Panc1 (cell line): ENCODE measurements at regions not wholly inside any gene's neighbourhood (a gene's known extent, or its start where the extent isn't known, plus 50 kb on each side); places are given as distances from the start of the nearest gene placed in this dataset.

Experiments
- ATAC-seq: fragments of 200-7000 bp; cut with Tn5 transposase; 2 replicates; pipeline ENCODE4 v1.9.1; 2020; ENCODE audit warnings: mild to moderate bottlenecking, moderate library complexity
- BruUV-seq: library from RNA; stranded (reverse); fragments of 400-500 nt; replicated peaks from 2 replicates; lab custom pipeline; 2021; lab: Mats Ljungman, UMichigan
- CTCF ChIA-PET: fragments of 300-600 bp; sonication (Branson Sonifier 250); formaldehyde crosslinking; loops from one replicate; lab custom pipeline; 2022; ENCODE audit warnings: antibody characterized with exemption; lab: Charles Lee
- POLR2A ChIA-PET: fragments of 300-600 bp; sonication (Branson Sonifier 250); formaldehyde crosslinking; loops from one replicate; lab custom pipeline; 2022; ENCODE audit warnings: antibody characterized with exemption; lab: Charles Lee
- DNase-seq: peaks from one replicate; pipeline ENCODE4 v3.0.0-alpha.2; 2010; ENCODE audit warnings: low read depth, low spot score
- H3K27ac ChIP-seq: 2 replicates; pipeline ENCODE4 v1.5.1; 2011; ENCODE audit warnings: mild to moderate bottlenecking, low read length, inconsistent platforms
- H3K27me3 ChIP-seq: fragments of 200-500 bp; sonication (Bioruptor generic); 2 replicates; pipeline ENCODE4 v1.6.0; 2014; ENCODE audit warnings: low read length, inconsistent platforms; ENCODE audit not compliant: control insufficient read depth, insufficient read depth
- H3K36me3 ChIP-seq: fragments of 200-500 bp; sonication (Bioruptor generic); 2 replicates; pipeline ENCODE4 v1.5.1; 2014; ENCODE audit warnings: inconsistent platforms, mild to moderate bottlenecking, low read length, moderate library complexity; ENCODE audit not compliant: control insufficient read depth, insufficient read depth
- H3K4me1 ChIP-seq: 2 replicates; pipeline ENCODE4 v1.5.1; 2011; ENCODE audit warnings: inconsistent platforms, mild to moderate bottlenecking, low read length, moderate library complexity; ENCODE audit not compliant: control insufficient read depth, insufficient read depth
- H3K4me3 ChIP-seq, 2 experiments: 2 replicates each; pipeline ENCODE4 v1.5.1; 2011 to 2012; ENCODE audit warnings: low read depth in 2 of 2, low read length in 2 of 2, mild to moderate bottlenecking in 2 of 2, inconsistent platforms in 1 of 2, moderate library complexity in 1 of 2
- H3K9me3 ChIP-seq: fragments of 200-500 bp; sonication (Bioruptor generic); 2 replicates; pipeline ENCODE4 v1.5.1; 2014; ENCODE audit warnings: low read depth, mild to moderate bottlenecking, inconsistent platforms, low read length, moderate library complexity; ENCODE audit not compliant: control insufficient read depth, insufficient read depth
- CTCF ChIP-seq: fragments of 450-650 bp; IDR thresholded peaks from 2 replicates; pipeline ENCODE4 v1.5.1; 2017; ENCODE audit warnings: mild to moderate bottlenecking
- POLR2AphosphoS5 ChIP-seq: IDR thresholded peaks from 2 replicates; pipeline ENCODE4 v1.6.1; 2012; ENCODE audit warnings: mild to moderate bottlenecking, low read depth, low read length, moderate library complexity
- SIN3A ChIP-seq: IDR thresholded peaks from 2 replicates; pipeline ENCODE4 v1.6.1; 2012; ENCODE audit warnings: low read depth, mild to moderate bottlenecking, low read length, moderate library complexity, borderline replicate concordance; ENCODE audit not compliant: insufficient read depth
- TCF7L2 ChIP-seq: IDR thresholded peaks from 2 replicates; pipeline ENCODE4 v1.6.1; 2011; ENCODE audit warnings: mild to moderate bottlenecking, low read depth, low read length, inconsistent platforms
- in situ Hi-C: cut with HindIII; loops from 2 replicates; pipeline ENCODE4 v1.10.0; 2016; ENCODE audit warnings: low sequenced_read_pairs, low pct_unique_long_range_greater_than_20kb
- intact Hi-C: fragments of 100-400 bp; cut with micrococcal nuclease; formaldehyde crosslinking; loops from one replicate; pipeline ENCODE4 v1.10.0; 2022; ENCODE audit not compliant: unreplicated experiment
- TF ChIP-seq, protein P1 (sequence below), 2 experiments: IDR thresholded peaks; 2 replicates each; pipeline ENCODE4 v1.6.1; 2011 to 2012; ENCODE audit warnings: low read depth in 2 of 2, control low read depth in 1 of 2, low read length in 1 of 2, mild to moderate bottlenecking in 1 of 2, moderate library complexity in 1 of 2; ENCODE audit not compliant: insufficient read depth in 1 of 2

GRCh38 chr2:236990552-236990951 lies 95.1 kb upstream of the COPS8 start:
- in situ Hi-C loops (no loop called here), intact Hi-C loops (no loop called here)
- Histone ChIP-seq H3K4me1 (no peaks in the 10 kb centered on the region), H3K4me3 (no peak overlapping the region), H3K9me3 (no peaks in the 10 kb centered on the region), H3K36me3 (no peaks in the 10 kb centered on the region), H3K27me3 (peaks cover 34% of the 10 kb centered on the region), H3K27ac (no peak overlapping the region)
- ATAC-seq (no peak), DNase-seq (no peak)
- POLR2A ChIA-PET: no interaction called here
- CTCF ChIA-PET: no interaction called here
- TF ChIP-seq, protein P1, sequence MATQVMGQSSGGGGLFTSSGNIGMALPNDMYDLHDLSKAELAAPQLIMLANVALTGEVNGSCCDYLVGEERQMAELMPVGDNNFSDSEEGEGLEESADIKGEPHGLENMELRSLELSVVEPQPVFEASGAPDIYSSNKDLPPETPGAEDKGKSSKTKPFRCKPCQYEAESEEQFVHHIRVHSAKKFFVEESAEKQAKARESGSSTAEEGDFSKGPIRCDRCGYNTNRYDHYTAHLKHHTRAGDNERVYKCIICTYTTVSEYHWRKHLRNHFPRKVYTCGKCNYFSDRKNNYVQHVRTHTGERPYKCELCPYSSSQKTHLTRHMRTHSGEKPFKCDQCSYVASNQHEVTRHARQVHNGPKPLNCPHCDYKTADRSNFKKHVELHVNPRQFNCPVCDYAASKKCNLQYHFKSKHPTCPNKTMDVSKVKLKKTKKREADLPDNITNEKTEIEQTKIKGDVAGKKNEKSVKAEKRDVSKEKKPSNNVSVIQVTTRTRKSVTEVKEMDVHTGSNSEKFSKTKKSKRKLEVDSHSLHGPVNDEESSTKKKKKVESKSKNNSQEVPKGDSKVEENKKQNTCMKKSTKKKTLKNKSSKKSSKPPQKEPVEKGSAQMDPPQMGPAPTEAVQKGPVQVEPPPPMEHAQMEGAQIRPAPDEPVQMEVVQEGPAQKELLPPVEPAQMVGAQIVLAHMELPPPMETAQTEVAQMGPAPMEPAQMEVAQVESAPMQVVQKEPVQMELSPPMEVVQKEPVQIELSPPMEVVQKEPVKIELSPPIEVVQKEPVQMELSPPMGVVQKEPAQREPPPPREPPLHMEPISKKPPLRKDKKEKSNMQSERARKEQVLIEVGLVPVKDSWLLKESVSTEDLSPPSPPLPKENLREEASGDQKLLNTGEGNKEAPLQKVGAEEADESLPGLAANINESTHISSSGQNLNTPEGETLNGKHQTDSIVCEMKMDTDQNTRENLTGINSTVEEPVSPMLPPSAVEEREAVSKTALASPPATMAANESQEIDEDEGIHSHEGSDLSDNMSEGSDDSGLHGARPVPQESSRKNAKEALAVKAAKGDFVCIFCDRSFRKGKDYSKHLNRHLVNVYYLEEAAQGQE (IDR thresholded peaks at IDR 0.05; ENCODE audit: insufficient read depth in 1 of 2, low read depth in 2 of 2, low read length in 1 of 2): no peak
- TF ChIP-seq TCF7L2: no peak
- no peak for TF ChIP-seq SIN3A
- TF ChIP-seq POLR2AphosphoS5: no peak
- no peak for TF ChIP-seq CTCF
- BruUV-seq: no TSS peak

GRCh38 chr2:236991874-236992273 lies 93.8 kb upstream of the COPS8 start:
- POLR2A ChIA-PET: no interaction called here
- H3K9me3 ChIP-seq: no peaks in the 10 kb centered on the region
- H3K4me3 ChIP-seq: no peak overlapping the region
- CTCF ChIA-PET: no interaction called here
- no peaks in the 10 kb centered on the region for H3K36me3 ChIP-seq
- intact Hi-C loops: no loop called here
- BruUV-seq: no TSS peak
- H3K27me3 ChIP-seq: peaks cover 36% of the 10 kb centered on the region
- TF ChIP-seq SIN3A (no peak), TCF7L2 (no peak), CTCF (no peak), POLR2AphosphoS5 (no peak)
- TF ChIP-seq, protein P1 (IDR thresholded peaks at IDR 0.05; ENCODE audit: insufficient read depth in 1 of 2, low read depth in 2 of 2, low read length in 1 of 2): no peak
- DNase-seq: no peak
- ATAC-seq: no peak
- in situ Hi-C loops: no loop called here
- H3K27ac ChIP-seq: no peak overlapping the region
- no peaks in the 10 kb centered on the region for H3K4me1 ChIP-seq
